ENCODE measurements at regions not wholly inside any gene's neighbourhood (a gene's known extent, or its start where the extent isn't known, plus 50 kb on each side); places are given as distances from the start of the nearest gene placed in this dataset.

DNA sequence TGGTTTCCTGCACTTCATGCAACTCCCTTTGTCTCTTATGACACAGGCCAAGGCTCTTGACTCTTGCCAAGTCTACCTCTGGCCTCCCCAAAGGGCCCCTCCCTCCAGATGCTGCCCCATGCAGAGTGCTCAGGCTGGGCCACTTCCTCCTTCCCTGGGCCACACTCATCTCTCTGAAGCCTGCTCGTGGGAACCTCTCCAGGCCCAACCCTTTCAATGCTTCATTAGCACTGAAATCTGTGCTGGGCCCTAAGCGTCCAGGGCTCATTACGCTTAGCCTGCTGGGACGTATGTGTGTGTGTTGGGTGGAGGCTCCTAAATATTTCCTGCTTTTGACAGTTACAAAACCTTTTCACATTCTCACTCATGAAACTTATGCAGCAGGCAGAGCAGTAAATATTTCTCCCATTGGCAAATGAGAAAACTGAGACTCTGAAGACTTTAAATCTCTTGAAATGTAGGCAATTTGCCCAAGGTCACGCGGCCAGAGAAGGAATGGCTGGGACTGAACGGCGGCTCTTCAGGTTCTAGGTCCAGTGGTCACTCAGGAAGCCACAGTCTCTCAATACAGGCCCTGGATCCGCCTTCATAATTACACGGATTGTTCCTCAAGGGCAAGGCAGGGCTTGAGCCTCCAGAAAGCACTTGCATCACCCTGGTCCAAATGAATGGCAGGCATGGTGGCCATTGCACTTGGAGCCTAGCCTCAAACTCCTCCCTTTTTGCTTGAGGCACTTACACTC, 241.7 kb upstream of the HES1 start:
- Histone ChIP-seq H4K20me1 (no peaks in the 10 kb centered on the region), H3K27me3 (no peaks in the 10 kb centered on the region), H3K36me3 (no peaks in the 10 kb centered on the region), H3K4me1 (peaks cover 0 to 16% (median 9%) of the 10 kb centered on the region in 10 experiments; a peak in 12 of 20 replicates), H3K4me2 (peak overlapping the region in 1 of 11 experiments; percentile 30; a peak in 1 of 22 replicates), H3K4me3 (no peak overlapping the region), H3K9ac (no peak overlapping the region), H3K27ac (no peak overlapping the region), H3K9me3 (replicated peaks in 1 of 11) (no peaks in the 10 kb centered on the region)
- no peak for TF ChIP-seq Cebpa-rat (IDR thresholded peaks at IDR 0.05)

DNA sequence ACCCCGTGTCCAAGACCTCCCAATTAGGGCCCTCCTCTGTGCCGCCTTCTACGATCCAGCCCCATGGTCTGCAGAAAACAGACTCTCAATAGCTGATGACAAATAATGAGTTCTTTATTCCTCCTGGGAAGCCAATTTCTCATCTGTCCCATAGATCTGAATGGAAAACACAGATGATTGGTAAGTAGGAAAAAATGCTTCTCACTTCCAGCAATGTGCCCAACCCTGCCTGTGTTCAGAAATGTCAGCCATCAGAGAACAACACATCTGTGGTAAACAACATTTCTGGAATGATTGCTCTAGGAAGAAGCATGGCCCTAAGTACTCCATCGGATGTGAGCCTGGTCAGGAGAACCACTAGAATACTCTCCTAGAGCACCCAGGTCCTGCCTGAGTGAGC, 240.5 kb upstream of the HES1 start:
- Histone ChIP-seq H3K27me3 (no peaks in the 10 kb centered on the region), H3K36me3 (no peaks in the 10 kb centered on the region), H3K9me3 (replicated peaks in 1 of 11) (no peaks in the 10 kb centered on the region), H3K4me3 (no peak overlapping the region), H3K4me1 (peaks cover 0 to 16% (median 9%) of the 10 kb centered on the region in 10 experiments; a peak in 12 of 20 replicates), H3K9ac (no peak overlapping the region), H3K4me2 (no peak overlapping the region), H4K20me1 (no peaks in the 10 kb centered on the region), H3K27ac (no peak overlapping the region)
- no peak for TF ChIP-seq Cebpa-rat (IDR thresholded peaks at IDR 0.05)

DNA sequence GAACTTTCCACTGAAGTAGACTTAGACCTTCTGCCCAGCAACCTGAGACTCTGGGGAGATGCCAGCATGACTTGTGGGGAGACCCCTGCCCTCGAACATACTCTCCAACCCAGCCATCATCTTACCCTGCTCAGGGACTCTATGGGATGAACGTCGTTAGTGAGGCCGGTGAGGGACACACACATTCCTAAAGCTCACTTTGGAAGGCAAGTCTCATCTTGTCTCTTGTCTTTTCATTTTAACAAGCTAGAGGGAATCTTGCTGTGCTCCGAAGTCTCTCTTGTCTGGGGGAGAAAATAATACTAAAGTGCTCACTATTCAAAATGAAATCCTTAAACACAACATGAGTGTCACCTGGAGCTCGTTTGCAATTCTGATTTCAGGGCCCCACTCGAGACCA, 239.5 kb upstream of the HES1 start:
- Histone ChIP-seq H3K4me2 (no peak overlapping the region; a peak in 3 of 22 replicates), H3K4me1 (peaks cover 0 to 16% (median 9%) of the 10 kb centered on the region in 10 experiments; a peak in 12 of 20 replicates), H3K9me3 (replicated peaks in 1 of 11) (peaks cover 0 to 3% (median 0%) of the 10 kb centered on the region in 11 experiments; a peak in 1 of 22 replicates), H4K20me1 (no peaks in the 10 kb centered on the region), H3K4me3 (no peak overlapping the region), H3K36me3 (no peaks in the 10 kb centered on the region), H3K27ac (no peak overlapping the region), H3K9ac (no peak overlapping the region), H3K27me3 (no peaks in the 10 kb centered on the region)
- TF ChIP-seq Cebpa-rat (IDR thresholded peaks at IDR 0.05): no peak

DNA sequence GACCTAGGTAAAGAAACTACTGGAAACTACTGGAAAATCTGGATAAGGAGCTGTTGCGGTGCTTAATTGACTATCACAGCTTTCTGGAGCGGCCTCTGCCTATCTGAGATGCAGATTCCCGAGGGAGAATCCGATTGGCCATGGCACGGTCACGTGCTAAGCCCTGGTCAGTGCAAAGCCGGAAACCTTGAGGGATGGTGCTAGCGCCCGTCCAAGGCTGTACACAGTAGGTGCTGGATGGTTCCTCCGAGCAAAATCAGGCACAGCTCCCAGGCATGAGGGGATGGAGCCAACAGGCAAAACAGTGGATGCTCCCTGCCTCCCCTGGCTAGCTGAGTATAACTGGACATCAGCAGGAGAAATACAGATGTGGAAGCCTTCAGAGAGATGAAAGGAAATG, 238.7 kb upstream of the HES1 start:
- Histone ChIP-seq H3K27ac (peak overlapping the region in 1 of 11 experiments; percentile 26; a peak in 2 of 22 replicates), H3K27me3 (no peaks in the 10 kb centered on the region), H3K4me3 (no peak overlapping the region), H3K4me2 (peak overlapping the region in 5 of 11 experiments; percentile 28 to 53 (median 43); a peak in 5 of 22 replicates), H3K36me3 (no peaks in the 10 kb centered on the region), H3K9ac (no peak overlapping the region), H4K20me1 (no peaks in the 10 kb centered on the region), H3K4me1 (peaks cover 0 to 16% (median 9%) of the 10 kb centered on the region in 10 experiments; a peak in 12 of 20 replicates), H3K9me3 (replicated peaks in 1 of 11) (peaks cover 0 to 3% (median 0%) of the 10 kb centered on the region in 11 experiments; a peak in 1 of 22 replicates)
- TF ChIP-seq Cebpa-rat (IDR thresholded peaks at IDR 0.05): no peak

DNA sequence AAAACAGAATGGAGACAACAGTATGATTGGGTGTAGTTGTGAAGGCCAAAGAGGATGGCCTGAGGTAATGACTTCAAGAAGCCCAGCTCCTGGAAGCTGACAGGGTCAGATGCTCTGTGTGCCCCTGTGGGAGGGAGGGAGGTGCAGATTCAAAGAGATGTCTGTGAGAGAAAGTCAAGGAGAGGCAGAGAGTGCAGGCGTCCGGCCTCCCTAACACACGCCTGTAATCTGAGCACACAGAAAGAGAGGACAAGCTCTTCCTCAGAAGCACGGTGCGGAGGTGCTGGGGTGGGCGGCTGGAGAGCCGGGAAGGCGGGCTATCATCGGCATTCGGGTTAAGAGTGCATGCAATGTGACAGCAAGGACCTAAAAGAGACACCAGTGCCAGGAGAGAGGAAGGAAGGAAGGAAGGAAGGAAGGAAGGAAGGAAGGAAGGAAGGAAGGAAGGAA, 238.2 kb upstream of the HES1 start:
- Histone ChIP-seq H3K4me2 (peak overlapping the region in 7 of 11 experiments; percentile 22 to 53 (median 43); a peak in 11 of 22 replicates), H3K27ac (peak overlapping the region in 1 of 11 experiments; percentile 26; a peak in 3 of 22 replicates), H3K36me3 (no peaks in the 10 kb centered on the region), H3K4me3 (no peak overlapping the region), H4K20me1 (no peaks in the 10 kb centered on the region), H3K9ac (no peak overlapping the region), H3K9me3 (replicated peaks in 1 of 11) (peaks cover 0 to 3% (median 0%) of the 10 kb centered on the region in 11 experiments; a peak in 1 of 22 replicates), H3K27me3 (0 out of 22 replicates have a peak, but pooled peaks cover 0 to 4% (median 0%) of the 10 kb centered on the region in 11 experiments), H3K4me1 (peaks cover 0 to 16% (median 9%) of the 10 kb centered on the region in 10 experiments; a peak in 12 of 20 replicates)
- TF ChIP-seq Cebpa-rat (IDR thresholded peaks at IDR 0.05): no peak

DNA sequence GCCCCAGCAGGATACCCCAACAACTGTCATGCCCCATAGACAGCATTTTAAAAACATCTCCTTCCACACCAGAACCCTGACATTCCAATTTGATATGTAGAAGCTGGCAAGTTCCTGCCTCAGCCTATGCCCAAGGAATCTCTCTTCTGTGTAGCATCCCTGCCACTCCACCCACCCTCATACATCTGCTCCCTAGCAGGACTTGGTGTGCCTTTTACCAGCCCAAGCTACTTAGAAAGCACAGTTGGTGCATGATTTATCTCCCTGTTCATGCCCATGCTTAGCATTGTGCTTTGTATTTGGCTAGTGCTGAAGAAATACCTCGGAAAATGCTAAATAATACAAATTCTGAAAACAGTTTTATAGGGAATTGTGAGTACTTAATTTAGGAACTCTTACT, 236.9 kb upstream of the HES1 start:
- H3K9ac ChIP-seq: no peak overlapping the region
- no peak for TF ChIP-seq Cebpa-rat (IDR thresholded peaks at IDR 0.05)
- H3K27ac ChIP-seq: no peak overlapping the region
- H3K36me3 ChIP-seq: no peaks in the 10 kb centered on the region
- H3K4me1 ChIP-seq: peaks cover 0 to 26% (median 11%) of the 10 kb centered on the region in 10 experiments; a peak in 13 of 20 replicates
- H3K4me2 ChIP-seq: peak overlapping the region in 4 of 11 experiments; percentile 8 to 40 (median 20); a peak in 4 of 22 replicates
- H3K4me3 ChIP-seq: no peak overlapping the region
- peaks cover 0 to 3% (median 0%) of the 10 kb centered on the region in 11 experiments; a peak in 1 of 22 replicates for H3K9me3 ChIP-seq (replicated peaks in 1 of 11)
- peaks cover 0 to 11% (median 0%) of the 10 kb centered on the region in 11 experiments; a peak in 3 of 22 replicates for H3K27me3 ChIP-seq
- H4K20me1 ChIP-seq: no peaks in the 10 kb centered on the region

DNA sequence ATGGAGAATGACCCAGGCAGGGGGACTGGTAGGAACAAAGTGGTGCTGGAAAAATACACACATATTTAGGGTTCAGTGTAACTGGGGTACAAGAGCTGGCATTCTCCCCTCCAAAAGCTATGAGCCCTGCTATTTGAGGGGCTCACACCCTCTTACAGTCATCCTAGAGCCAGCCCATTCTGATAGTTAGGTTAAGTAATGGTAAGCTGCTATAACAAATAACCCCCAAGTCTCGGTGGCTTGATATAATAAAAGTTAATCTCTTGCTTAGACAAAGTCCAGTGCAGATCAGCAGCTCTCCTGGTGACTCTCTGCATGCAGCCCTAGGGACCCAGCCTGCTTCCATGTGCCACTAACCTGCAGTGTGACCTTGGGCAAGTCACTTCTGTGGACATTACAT, 234.9 kb upstream of the HES1 start:
- Histone ChIP-seq H3K4me2 (no peak overlapping the region), H3K36me3 (no peaks in the 10 kb centered on the region), H3K27ac (no peak overlapping the region), H3K4me3 (no peak overlapping the region), H3K9ac (no peak overlapping the region), H3K9me3 (replicated peaks in 1 of 11) (peaks cover 0 to 3% (median 0%) of the 10 kb centered on the region in 11 experiments; a peak in 1 of 22 replicates), H4K20me1 (no peaks in the 10 kb centered on the region), H3K27me3 (peaks cover 0 to 17% (median 0%) of the 10 kb centered on the region in 11 experiments; a peak in 5 of 22 replicates), H3K4me1 (peaks cover 4 to 46% (median 27%) of the 10 kb centered on the region in 10 experiments)
- TF ChIP-seq Cebpa-rat (IDR thresholded peaks at IDR 0.05): no peak

DNA sequence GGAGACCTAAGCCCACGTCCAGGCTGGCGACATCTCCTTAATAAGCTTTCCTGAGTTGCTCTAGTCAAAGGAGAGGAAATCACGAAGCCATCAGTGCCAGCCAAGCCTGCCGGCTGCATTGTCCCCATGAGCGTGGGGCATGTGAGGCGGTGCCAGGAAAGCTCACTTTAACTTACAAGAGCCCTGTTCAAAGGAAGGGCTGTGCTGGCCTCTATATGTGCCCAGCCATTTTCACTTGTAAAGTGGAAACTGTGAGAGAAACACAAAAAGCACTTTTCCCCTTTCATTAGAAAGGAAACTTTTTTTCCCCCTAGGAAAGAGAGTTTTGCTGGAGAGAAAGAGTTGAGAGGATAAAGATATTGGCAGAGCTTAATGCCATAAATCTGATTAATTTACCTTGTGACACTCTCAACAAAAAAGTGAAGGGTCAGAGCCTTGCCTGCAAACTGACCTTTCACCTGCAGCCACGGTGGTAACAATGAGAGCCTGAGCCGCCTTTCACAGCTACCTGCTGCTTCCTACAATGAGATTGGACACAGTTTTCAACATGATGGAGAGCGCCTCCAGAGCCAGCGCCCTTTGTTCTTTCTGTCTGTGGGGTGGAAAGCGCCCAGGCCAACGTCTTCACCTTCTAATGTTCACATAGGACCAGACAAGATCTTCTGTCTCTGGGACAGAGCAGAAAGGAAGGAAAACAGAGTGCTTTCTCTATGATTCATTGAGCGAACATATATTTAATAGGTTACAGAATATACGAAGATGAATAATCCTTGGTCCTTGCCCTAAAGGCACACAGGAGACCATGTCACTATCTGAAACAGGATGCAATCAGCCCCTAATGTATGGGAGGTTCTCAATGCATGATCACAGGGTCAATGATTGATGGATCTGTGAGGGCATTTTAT, 233.1 kb upstream of the HES1 start:
- H4K20me1 ChIP-seq: no peaks in the 10 kb centered on the region
- H3K9ac ChIP-seq: no peak overlapping the region
- peaks cover 11 to 49% (median 32%) of the 10 kb centered on the region in 10 experiments for H3K4me1 ChIP-seq
- H3K9me3 ChIP-seq (replicated peaks in 1 of 11): peaks cover 0 to 8% (median 3%) of the 10 kb centered on the region in 11 experiments; a peak in 17 of 22 replicates
- no peak overlapping the region for H3K4me3 ChIP-seq
- H3K4me2 ChIP-seq: peak overlapping the region in 1 of 11 experiments; percentile 78; a peak in 4 of 22 replicates
- peaks cover 0 to 20% (median 0%) of the 10 kb centered on the region in 11 experiments; a peak in 8 of 22 replicates for H3K27me3 ChIP-seq
- TF ChIP-seq Cebpa-rat (IDR thresholded peaks at IDR 0.05): no peak
- no peak overlapping the region for H3K27ac ChIP-seq
- no peaks in the 10 kb centered on the region for H3K36me3 ChIP-seq

Measured in BLaER1 treated with 17β-estradiol and CSF1 and Interleukin-3, amounts not matched to agents 10 nM and 100 nM (cell line).